ENCODE measurements at regions not wholly inside any gene's neighbourhood (a gene's known extent, or its start where the extent isn't known, plus 50 kb on each side); places are given as distances from the start of the nearest gene placed in this dataset.

GRCh38 chr2:215554689-215555498 is 119.0 kb upstream of the FN1 start:
- DNase-seq (ENCODE audit: extremely low read depth, low read depth): no peak
- TF ChIP-seq CTCF (IDR thresholded peaks at IDR 0.05; ENCODE audit: low read depth, low read length, missing control alignments): no peak
- H3K4me3 ChIP-seq (replicated peaks; ENCODE audit: low read depth, low read length): no peak overlapping the region

- DNase-seq (ENCODE audit: extremely low read depth, low read depth): no peak
- peak; percentile 24 for TF ChIP-seq CTCF (IDR thresholded peaks at IDR 0.05; ENCODE audit: low read depth, low read length, missing control alignments)
- no peak overlapping the region for H3K4me3 ChIP-seq (replicated peaks; ENCODE audit: low read depth, low read length)
These were observed 118.1 kb upstream of the FN1 start for GRCh38 chr2:215553946-215554345.

GRCh38 chr2:215552144-215552580 is 116.3 kb upstream of the FN1 start:
- H3K4me3 ChIP-seq (replicated peaks; ENCODE audit: low read depth, low read length): no peak overlapping the region
- TF ChIP-seq CTCF (IDR thresholded peaks at IDR 0.05; ENCODE audit: low read depth, low read length, missing control alignments): no peak
- DNase-seq (ENCODE audit: extremely low read depth, low read depth): no peak

- no peak for DNase-seq (ENCODE audit: extremely low read depth, low read depth)
- no peak overlapping the region for H3K4me3 ChIP-seq (replicated peaks; ENCODE audit: low read depth, low read length)
- TF ChIP-seq CTCF (IDR thresholded peaks at IDR 0.05; ENCODE audit: low read depth, low read length, missing control alignments): no peak
These were observed 114.5 kb upstream of the FN1 start for GRCh38 chr2:215550331-215550730.

GRCh38 chr2:215548714-215549113 is 112.8 kb upstream of the FN1 start:
- no peak overlapping the region for H3K4me3 ChIP-seq (replicated peaks; ENCODE audit: low read depth, low read length)
- TF ChIP-seq CTCF (IDR thresholded peaks at IDR 0.05; ENCODE audit: low read depth, low read length, missing control alignments): no peak
- no peak for DNase-seq (ENCODE audit: extremely low read depth, low read depth)

- no peak for DNase-seq (ENCODE audit: extremely low read depth, low read depth)
- H3K4me3 ChIP-seq (replicated peaks; ENCODE audit: low read depth, low read length): no peak overlapping the region
- no peak for TF ChIP-seq CTCF (IDR thresholded peaks at IDR 0.05; ENCODE audit: low read depth, low read length, missing control alignments)
These were observed 106.8 kb upstream of the FN1 start for GRCh38 chr2:215542690-215543089.
